B cell (primary cell): ENCODE measurements at regions not wholly inside any gene's neighbourhood (a gene's known extent, or its start where the extent isn't known, plus 50 kb on each side); places are given as distances from the start of the nearest gene placed in this dataset.

Experiments used
- ATAC-seq: fragments of 200-7000 bp; cut with Tn5 transposase; one replicate; pipeline ENCODE4 v1.10.0; 2021; ENCODE audit warnings: low read depth, mild to moderate bottlenecking, moderate number of reproducible peaks, moderate library complexity
- CTCF ChIA-PET: fragments of 350-600 bp; sonication (Branson Sonifier 250); formaldehyde crosslinking; loops from one replicate; lab custom pipeline; 2021; ENCODE audit warnings: antibody characterized with exemption, inconsistent platforms; lab: Charles Lee
- POLR2A ChIA-PET: fragments of 350-600 bp; sonication (Branson Sonifier 250); formaldehyde crosslinking; loops from one replicate; lab custom pipeline; 2021; ENCODE audit warnings: antibody characterized with exemption; lab: Charles Lee
- DNase-seq: peaks from one replicate; pipeline ENCODE4 v3.0.0; 2013
- H2AFZ ChIP-seq: 2 replicates; pipeline ENCODE4 v1.6.1; 2012; ENCODE audit warnings: mild to moderate bottlenecking, low read depth, low read length; ENCODE audit not compliant: insufficient read depth, poor library complexity, severe bottlenecking
- H3K27ac ChIP-seq, 2 donors: 1 replicate in 1 of 2; 2 replicates in 1 of 2; pipeline ENCODE4 v1.5.1; 2012 to 2013; ENCODE audit warnings: low read length in 2 of 2, mild to moderate bottlenecking in 2 of 2, moderate library complexity in 1 of 2
- H3K27me3 ChIP-seq, 4 experiments: fragments of 200-600 bp in 1 of 4; sonication (generic) in 1 of 4; replicated peaks in 1 of 4; 1 replicate in 2 of 4; 2 replicates in 2 of 4; pipeline versions ENCODE4 v1.6.1 to v1.7.0; 2013 to 2016; ENCODE audit warnings: low read length in 3 of 4, mild to moderate bottlenecking in 2 of 4, mixed read lengths in 1 of 4, moderate library complexity in 1 of 4; ENCODE audit not compliant: insufficient read depth in 4 of 4, control insufficient read depth in 3 of 4; ENCODE audit errors: control extremely low read depth in 1 of 4
- H3K36me3 ChIP-seq, 2 experiments: replicated peaks in 1 of 2; 1 replicate in 1 of 2; 2 replicates in 1 of 2; pipeline versions ENCODE4 v1.6.1 to v1.7.1; 2013; ENCODE audit warnings: low read length in 1 of 2; ENCODE audit not compliant: insufficient read depth in 2 of 2, control insufficient read depth in 1 of 2; ENCODE audit errors: control extremely low read depth in 1 of 2, extremely low read depth in 1 of 2
- H3K4me1 ChIP-seq, 2 donors: fragments of 200-600 bp in 1 of 2; sonication (generic) in 1 of 2; 1 replicate in 1 of 2; 2 replicates in 1 of 2; pipeline versions ENCODE4 v1.5.1 to v1.6.1; 2013 to 2017; ENCODE audit warnings: low read length in 2 of 2; ENCODE audit not compliant: control insufficient read depth in 2 of 2, insufficient read depth in 2 of 2
- H3K4me2 ChIP-seq: replicated peaks from 2 replicates; pipeline ENCODE3; 2012; ENCODE audit warnings: mild to moderate bottlenecking, low read depth, low read length; ENCODE audit not compliant: poor library complexity, severe bottlenecking
- H3K4me3 ChIP-seq, 5 experiments: fragments of 200-600 bp in 1 of 5; sonication (generic) in 1 of 5; 1 replicate in 3 of 5; 2 replicates in 2 of 5; pipeline versions ENCODE4 v1.5.1 to v1.7.0; 2011 to 2016; ENCODE audit warnings: low read length in 4 of 5, mild to moderate bottlenecking in 4 of 5, low read depth in 2 of 5, control low read depth in 1 of 5, moderate library complexity in 1 of 5; ENCODE audit not compliant: insufficient read depth in 1 of 5; ENCODE audit errors: control extremely low read depth in 1 of 5, extremely low read depth in 1 of 5
- H3K79me2 ChIP-seq: fragments of 200-600 bp; sonication (generic); one replicate; pipeline ENCODE4 v1.6.0; 2016; ENCODE audit warnings: low read length; ENCODE audit not compliant: control insufficient read depth, insufficient read depth
- H3K9ac ChIP-seq: fragments of 200-600 bp; sonication (generic); 2 replicates; pipeline ENCODE4 v1.6.1; 2017; ENCODE audit warnings: mild to moderate bottlenecking, low read length, moderate library complexity
- H3K9me3 ChIP-seq, 3 donors: one replicate each; pipeline versions ENCODE4 v1.6.1 to v1.7.1; 2013; ENCODE audit warnings: low read length in 2 of 3; ENCODE audit not compliant: control insufficient read depth in 2 of 3, insufficient read depth in 1 of 3; ENCODE audit errors: control extremely low read depth in 1 of 3
- H4K20me1 ChIP-seq: 2 replicates; pipeline ENCODE4 v1.6.0; 2012; ENCODE audit warnings: mild to moderate bottlenecking, low read length; ENCODE audit not compliant: insufficient read depth, control insufficient read depth, poor library complexity, severe bottlenecking
- H3K27ac Mint-ChIP-seq: one replicate; pipeline ENCODE4 v1.8.0; 2021; ENCODE audit warnings: mixed read lengths
- H3K27me3 Mint-ChIP-seq: one replicate; pipeline ENCODE4 v1.8.0; 2021; ENCODE audit warnings: mixed read lengths
- H3K4me1 Mint-ChIP-seq: one replicate; pipeline ENCODE4 v1.8.0; 2021; ENCODE audit warnings: mixed read lengths
- H3K4me3 Mint-ChIP-seq: one replicate; pipeline ENCODE4 v1.8.0; 2021; ENCODE audit warnings: mixed read lengths
- H3K9me3 Mint-ChIP-seq: one replicate; pipeline ENCODE4 v1.8.0; 2022; ENCODE audit warnings: mixed read lengths; ENCODE audit not compliant: insufficient read depth
- EZH2 ChIP-seq: IDR thresholded peaks from 2 replicates; pipeline ENCODE4 v1.6.1; 2012; ENCODE audit warnings: borderline replicate concordance, low read depth, mild to moderate bottlenecking, moderate library complexity, low read length; ENCODE audit not compliant: insufficient read depth, poor library complexity, severe bottlenecking
- WGBS: methylation state at CpG from one replicate; pipeline ENCODE4 v1.1.5; 2013; ENCODE audit warnings: missing lambda C conversion rate; ENCODE audit not compliant: insufficient coverage; 5-methylcytosine and 5-hydroxymethylcytosine counted together
- intact Hi-C: fragments of 100-400 bp; cut with micrococcal nuclease; formaldehyde crosslinking; loops from one replicate; pipeline ENCODE4 v1.10.0; 2022
- TF ChIP-seq, protein P1 (sequence below): fragments of 200-600 bp; IDR thresholded peaks from one replicate; pipeline ENCODE4 v1.8.0; 2022; ENCODE audit warnings: antibody characterized with exemption, mild to moderate bottlenecking

DNA sequence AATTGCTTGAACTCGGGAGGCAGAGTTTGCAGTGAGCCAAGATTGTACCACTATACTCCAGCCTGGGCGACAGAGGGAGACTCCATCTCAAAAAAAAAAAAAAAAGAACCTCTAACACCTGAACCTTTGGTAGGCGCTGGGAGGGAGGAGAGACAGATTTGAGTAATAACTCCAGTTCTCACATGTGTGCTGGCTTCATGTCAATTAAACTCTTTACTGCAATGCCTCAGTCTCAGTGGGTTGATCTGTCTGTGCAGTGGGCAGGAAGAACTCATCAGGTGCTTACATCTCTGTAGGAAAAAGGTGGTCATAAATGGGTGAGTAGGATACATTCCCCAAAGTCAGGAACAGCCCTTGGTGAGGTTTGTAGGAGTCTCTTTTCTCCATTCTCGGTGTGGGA lies 85.1 kb upstream of the ABCC4 start:
- H3K27me3 ChIP-seq, result peaks cover 0 to 50% (median 41%) of the 10 kb centered on the region in 4 experiments
- H3K4me2 ChIP-seq, result no peak overlapping the region
- no peaks in the 10 kb centered on the region for H4K20me1 ChIP-seq
- ATAC-seq (no peak), DNase-seq (no peak)
- H3K27me3 Mint-ChIP-seq, result peaks cover 54% of the 10 kb centered on the region
- no peak overlapping the region for H3K9ac ChIP-seq
- peaks cover 17 to 23% of the 10 kb centered on the region in 2 donors for H3K4me1 ChIP-seq
- ChIA-PET POLR2A (no interaction called here), CTCF (no interaction called here)
- TF ChIP-seq, protein P1, sequence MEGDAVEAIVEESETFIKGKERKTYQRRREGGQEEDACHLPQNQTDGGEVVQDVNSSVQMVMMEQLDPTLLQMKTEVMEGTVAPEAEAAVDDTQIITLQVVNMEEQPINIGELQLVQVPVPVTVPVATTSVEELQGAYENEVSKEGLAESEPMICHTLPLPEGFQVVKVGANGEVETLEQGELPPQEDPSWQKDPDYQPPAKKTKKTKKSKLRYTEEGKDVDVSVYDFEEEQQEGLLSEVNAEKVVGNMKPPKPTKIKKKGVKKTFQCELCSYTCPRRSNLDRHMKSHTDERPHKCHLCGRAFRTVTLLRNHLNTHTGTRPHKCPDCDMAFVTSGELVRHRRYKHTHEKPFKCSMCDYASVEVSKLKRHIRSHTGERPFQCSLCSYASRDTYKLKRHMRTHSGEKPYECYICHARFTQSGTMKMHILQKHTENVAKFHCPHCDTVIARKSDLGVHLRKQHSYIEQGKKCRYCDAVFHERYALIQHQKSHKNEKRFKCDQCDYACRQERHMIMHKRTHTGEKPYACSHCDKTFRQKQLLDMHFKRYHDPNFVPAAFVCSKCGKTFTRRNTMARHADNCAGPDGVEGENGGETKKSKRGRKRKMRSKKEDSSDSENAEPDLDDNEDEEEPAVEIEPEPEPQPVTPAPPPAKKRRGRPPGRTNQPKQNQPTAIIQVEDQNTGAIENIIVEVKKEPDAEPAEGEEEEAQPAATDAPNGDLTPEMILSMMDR, result no peak
- TF ChIP-seq EZH2, result no peak
- peaks cover 25% of the 10 kb centered on the region for H3K4me1 Mint-ChIP-seq
- no peak overlapping the region for H3K4me3 Mint-ChIP-seq
- H3K9me3 ChIP-seq, result peaks cover 0 to 4% (median 0%) of the 10 kb centered on the region in 3 donors
- intact Hi-C loops, result no loop called here
- peak overlapping the region; percentile 43 for H3K27ac Mint-ChIP-seq
- no CpG with 5 or more reads among the region's 4 CpGs for WGBS
- H3K27ac ChIP-seq, result no peak overlapping the region
- no peak overlapping the region for H3K4me3 ChIP-seq
- no peaks in the 10 kb centered on the region for H3K36me3 ChIP-seq
- no peaks in the 10 kb centered on the region for H3K9me3 Mint-ChIP-seq
- no peaks in the 10 kb centered on the region for H3K79me2 ChIP-seq
- H2AFZ ChIP-seq, result no peak overlapping the region

DNA sequence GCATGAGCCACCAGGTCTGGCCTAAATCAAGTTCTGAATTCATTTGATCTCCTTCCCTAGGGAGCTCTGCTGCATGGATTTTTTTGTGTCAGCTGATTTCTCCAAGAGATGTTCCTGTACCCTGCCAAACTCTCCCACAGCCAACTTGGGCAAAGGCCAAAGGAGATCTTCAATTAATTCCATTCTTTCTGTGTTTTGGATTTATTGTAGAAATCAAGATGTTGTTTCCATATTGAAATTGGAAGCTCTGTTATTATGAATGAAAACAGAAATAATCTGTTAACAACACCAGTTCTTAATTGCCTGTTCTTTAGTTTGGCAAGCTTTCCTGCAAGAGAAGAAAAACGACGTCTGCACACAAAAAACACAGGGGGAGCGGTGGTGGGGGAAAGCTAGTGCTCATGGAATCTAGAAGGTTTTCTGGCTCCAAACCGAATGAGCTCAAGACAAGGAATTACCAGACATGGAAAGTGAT lies 86.5 kb upstream of the ABCC4 start:
- TF ChIP-seq EZH2, result no peak
- TF ChIP-seq, protein P1, result no peak
- ATAC-seq, result no peak
- Histone ChIP-seq H3K4me2 (no peak overlapping the region), H3K27me3 (peaks cover 0 to 59% (median 40%) of the 10 kb centered on the region in 4 experiments), H3K79me2 (no peaks in the 10 kb centered on the region), H2AFZ (no peak overlapping the region), H3K9ac (no peak overlapping the region), H4K20me1 (no peaks in the 10 kb centered on the region), H3K4me3 (no peak overlapping the region), H3K9me3 (peaks cover 0 to 4% (median 0%) of the 10 kb centered on the region in 3 donors), H3K4me1 (peaks cover 17 to 23% of the 10 kb centered on the region in 2 donors), H3K27ac (no peak overlapping the region), H3K36me3 (no peaks in the 10 kb centered on the region)
- intact Hi-C loops, result no loop called here
- no peak overlapping the region for H3K4me3 Mint-ChIP-seq
- ChIA-PET POLR2A (interaction anchor here (0.6 kb wide), 1 partner anchor 309 kb away, joined by 3 read pairs; no protein-coding TSS in a partner anchor), CTCF (interaction anchor here (0.6 to 4.5 kb wide), 3 partner anchors 16 to 197 kb away, joined by 3 to 29 read pairs (median 3); no protein-coding TSS in a partner anchor)
- H3K27me3 Mint-ChIP-seq, result peaks cover 62% of the 10 kb centered on the region
- H3K27ac Mint-ChIP-seq, result no peak overlapping the region
- WGBS, result 94% methylated on average over 3 of the region's 4 CpGs
- peaks cover 24% of the 10 kb centered on the region for H3K4me1 Mint-ChIP-seq
- no peak for DNase-seq
- no peaks in the 10 kb centered on the region for H3K9me3 Mint-ChIP-seq
